ENCODE measurements at regions not wholly inside any gene's neighbourhood (a gene's known extent, or its start where the extent isn't known, plus 50 kb on each side); places are given as distances from the start of the nearest gene placed in this dataset.

- no peak for TF ChIP-seq POLR2A (IDR thresholded peaks at IDR 0.05)
- no peak for TF ChIP-seq CTCF (IDR thresholded peaks at IDR 0.05)
- intact Hi-C loops (cut with DNase I; ENCODE audit: low total_unique reads), result no loop called here
- Histone ChIP-seq H3K27ac (no peak overlapping the region), H3K4me3 (no peak overlapping the region), H3K4me1 (no peaks in the 10 kb centered on the region), H3K36me3 (ENCODE audit: low read depth, missing control alignments) (no peaks in the 10 kb centered on the region), H3K9me3 (no peaks in the 10 kb centered on the region), H3K27me3 (no peaks in the 10 kb centered on the region)
- no peak for DNase-seq
- 93 to 95% methylated on average over 2 of the region's 2 CpGs for WGBS, 2 donors
Measured at GRCh38 chr7:10312942-10313341, 660.7 kb upstream of the PHF14 start.

- WGBS, 2 donors, result 63 to 67% methylated on average over 4 of the region's 4 CpGs
- Histone ChIP-seq H3K9me3 (no peaks in the 10 kb centered on the region), H3K4me3 (no peak overlapping the region), H3K27me3 (no peaks in the 10 kb centered on the region), H3K4me1 (no peaks in the 10 kb centered on the region), H3K36me3 (ENCODE audit: low read depth, missing control alignments) (no peaks in the 10 kb centered on the region), H3K27ac (no peak overlapping the region)
- no peak for TF ChIP-seq CTCF (IDR thresholded peaks at IDR 0.05)
- no peak for TF ChIP-seq POLR2A (IDR thresholded peaks at IDR 0.05)
- intact Hi-C loops (cut with DNase I; ENCODE audit: low total_unique reads), result no loop called here
- no peak for DNase-seq
Measured at GRCh38 chr7:10315881-10316280, 657.8 kb upstream of the PHF14 start.

GRCh38 chr7:10316488-10316887, 657.2 kb upstream of the PHF14 start:
- Histone ChIP-seq H3K9me3 (no peaks in the 10 kb centered on the region), H3K36me3 (ENCODE audit: low read depth, missing control alignments) (no peaks in the 10 kb centered on the region), H3K4me1 (no peaks in the 10 kb centered on the region), H3K4me3 (no peak overlapping the region), H3K27me3 (no peaks in the 10 kb centered on the region), H3K27ac (no peak overlapping the region)
- TF ChIP-seq CTCF (IDR thresholded peaks at IDR 0.05) (no peak), POLR2A (IDR thresholded peaks at IDR 0.05) (no peak)
- WGBS, 2 donors, result 72 to 92% methylated on average over 1 of the region's 1 CpG
- DNase-seq, result no peak
- intact Hi-C loops (cut with DNase I; ENCODE audit: low total_unique reads), result no loop called here

- Histone ChIP-seq H3K4me1 (no peaks in the 10 kb centered on the region), H3K27me3 (no peaks in the 10 kb centered on the region), H3K4me3 (no peak overlapping the region), H3K27ac (no peak overlapping the region), H3K9me3 (no peaks in the 10 kb centered on the region), H3K36me3 (ENCODE audit: low read depth, missing control alignments) (no peaks in the 10 kb centered on the region)
- DNase-seq, result no peak
- TF ChIP-seq POLR2A (IDR thresholded peaks at IDR 0.05) (no peak), CTCF (IDR thresholded peaks at IDR 0.05) (no peak)
- 79 to 88% methylated on average over 2 of the region's 2 CpGs for WGBS, 2 donors
- intact Hi-C loops (cut with DNase I; ENCODE audit: low total_unique reads), result no loop called here
Measured at GRCh38 chr7:10325395-10325794, 648.3 kb upstream of the PHF14 start.

GRCh38 chr7:10343108-10343507, 630.6 kb upstream of the PHF14 start:
- intact Hi-C loops (cut with DNase I; ENCODE audit: low total_unique reads), result no loop called here
- WGBS, 2 donors, result 85 to 89% methylated on average over 2 of the region's 2 CpGs
- H3K9me3 ChIP-seq, result no peaks in the 10 kb centered on the region
- TF ChIP-seq POLR2A (IDR thresholded peaks at IDR 0.05), result no peak
- no peak for TF ChIP-seq CTCF (IDR thresholded peaks at IDR 0.05)
- no peak overlapping the region for H3K27ac ChIP-seq
- no peak overlapping the region for H3K4me3 ChIP-seq
- DNase-seq, result no peak
- H3K4me1 ChIP-seq, result no peaks in the 10 kb centered on the region
- no peaks in the 10 kb centered on the region for H3K27me3 ChIP-seq
- H3K36me3 ChIP-seq (ENCODE audit: low read depth, missing control alignments), result no peaks in the 10 kb centered on the region

Data from testis (tissue), 2 donors.